Stomach (tissue), 4 donors: ENCODE measurements at regions not wholly inside any gene's neighbourhood (a gene's known extent, or its start where the extent isn't known, plus 50 kb on each side); places are given as distances from the start of the nearest gene placed in this dataset.

Experiments used
- POLR2A ChIP-seq, 4 donors: fragments of 450-650 bp; IDR thresholded peaks; one replicate each; pipeline ENCODE4 v1.6.1; 2016; ENCODE audit warnings: antibody characterized with exemption in 4 of 4, control low read depth in 2 of 4, mild to moderate bottlenecking in 1 of 4, moderate library complexity in 1 of 4
- TF ChIP-seq, protein P1 (sequence below), 7 experiments: fragments of 450-650 bp in 4 of 7; fragments of 200-600 bp in 3 of 7; sonication (generic) in 3 of 7; IDR thresholded peaks; one replicate each; pipeline ENCODE4 v1.5.1; 2016 to 2019; ENCODE audit warnings: antibody characterized with exemption in 7 of 7, control low read depth in 2 of 7, mild to moderate bottlenecking in 1 of 7

DNA sequence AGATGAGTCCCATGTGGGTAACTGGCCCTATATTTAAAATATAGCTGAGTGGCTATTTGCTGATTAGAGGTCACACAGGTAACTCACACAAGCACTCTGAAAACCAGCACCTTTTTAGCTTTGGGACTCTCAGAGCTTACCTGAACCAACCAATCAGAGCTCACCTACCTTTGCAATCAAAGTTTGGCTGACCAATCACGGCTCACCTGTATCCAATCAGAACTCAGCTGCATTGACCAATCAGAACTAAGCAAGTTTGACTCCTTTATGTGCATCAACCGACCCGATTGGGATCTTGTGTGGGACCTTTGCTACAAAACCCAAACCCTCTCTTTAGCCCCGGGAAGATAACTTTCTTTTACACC is 106.8 kb upstream of the NXT1 start:
- TF ChIP-seq POLR2A (IDR thresholded peaks at IDR 0.05), result no peak
- TF ChIP-seq, protein P1, sequence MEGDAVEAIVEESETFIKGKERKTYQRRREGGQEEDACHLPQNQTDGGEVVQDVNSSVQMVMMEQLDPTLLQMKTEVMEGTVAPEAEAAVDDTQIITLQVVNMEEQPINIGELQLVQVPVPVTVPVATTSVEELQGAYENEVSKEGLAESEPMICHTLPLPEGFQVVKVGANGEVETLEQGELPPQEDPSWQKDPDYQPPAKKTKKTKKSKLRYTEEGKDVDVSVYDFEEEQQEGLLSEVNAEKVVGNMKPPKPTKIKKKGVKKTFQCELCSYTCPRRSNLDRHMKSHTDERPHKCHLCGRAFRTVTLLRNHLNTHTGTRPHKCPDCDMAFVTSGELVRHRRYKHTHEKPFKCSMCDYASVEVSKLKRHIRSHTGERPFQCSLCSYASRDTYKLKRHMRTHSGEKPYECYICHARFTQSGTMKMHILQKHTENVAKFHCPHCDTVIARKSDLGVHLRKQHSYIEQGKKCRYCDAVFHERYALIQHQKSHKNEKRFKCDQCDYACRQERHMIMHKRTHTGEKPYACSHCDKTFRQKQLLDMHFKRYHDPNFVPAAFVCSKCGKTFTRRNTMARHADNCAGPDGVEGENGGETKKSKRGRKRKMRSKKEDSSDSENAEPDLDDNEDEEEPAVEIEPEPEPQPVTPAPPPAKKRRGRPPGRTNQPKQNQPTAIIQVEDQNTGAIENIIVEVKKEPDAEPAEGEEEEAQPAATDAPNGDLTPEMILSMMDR (IDR thresholded peaks at IDR 0.05), result no peak
